ENCODE measurements at regions not wholly inside any gene's neighbourhood (a gene's known extent, or its start where the extent isn't known, plus 50 kb on each side); places are given as distances from the start of the nearest gene placed in this dataset.

DNA sequence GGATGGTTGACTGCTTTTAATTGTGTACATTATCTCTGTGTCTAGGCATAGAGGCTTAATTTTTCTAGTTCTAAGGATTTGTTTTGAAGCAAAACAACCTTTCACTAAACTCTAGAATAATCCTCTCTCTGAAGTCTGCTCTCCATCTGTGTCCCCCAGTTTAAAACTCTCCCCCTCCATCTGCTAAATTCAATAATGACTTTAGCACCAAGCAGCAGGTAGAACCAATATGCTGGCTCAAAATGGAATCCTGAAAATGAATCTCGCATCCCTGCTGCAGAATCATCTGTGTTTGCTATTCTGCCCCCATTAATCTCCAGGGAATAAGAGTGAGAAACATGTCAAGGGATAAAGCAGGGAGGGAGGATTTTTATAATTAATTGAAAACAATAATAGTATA is 111.8 kb downstream of the TUSC7 start:
- Histone ChIP-seq H3K27ac (ENCODE audit: low read length) (no peak overlapping the region), H3K4me3 (ENCODE audit: low read length) (no peak overlapping the region), H3K36me3 (replicated peaks; ENCODE audit: low read depth, low read length) (no peaks in the 10 kb centered on the region)

DNA sequence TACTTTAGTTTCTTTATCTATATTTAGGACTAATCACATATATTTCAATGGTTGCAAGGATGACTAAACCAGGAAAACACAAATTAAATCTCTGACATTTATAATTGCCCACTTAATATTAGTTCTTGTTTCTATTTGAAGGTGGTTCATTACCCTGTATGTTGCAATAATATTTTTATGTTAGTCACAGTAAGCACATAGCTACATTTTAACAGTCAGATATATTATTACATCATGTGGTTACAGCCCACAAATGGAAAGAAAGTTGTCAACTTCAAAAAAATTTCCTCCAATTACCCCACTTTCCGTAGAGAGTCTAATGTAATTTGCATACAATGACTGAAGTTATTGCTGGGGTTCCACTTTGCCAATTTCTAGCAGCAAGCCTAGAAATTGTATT is 114.6 kb downstream of the TUSC7 start:
- no peak overlapping the region for H3K9ac ChIP-seq (ENCODE audit: low read length)
- H3K4me2 ChIP-seq (ENCODE audit: low read length) = no peak overlapping the region
- no peaks in the 10 kb centered on the region for H3K27me3 ChIP-seq (ENCODE audit: low read depth, low read length)
- H3K36me3 ChIP-seq (replicated peaks; ENCODE audit: low read depth, low read length) = no peaks in the 10 kb centered on the region
- no peaks in the 10 kb centered on the region for H3K79me2 ChIP-seq (ENCODE audit: low read length)
- no peaks in the 10 kb centered on the region for H4K20me1 ChIP-seq (ENCODE audit: insufficient read depth, low read length)
- H3K4me3 ChIP-seq (ENCODE audit: low read length) = no peak overlapping the region
- H3K27ac ChIP-seq (ENCODE audit: low read length) = no peak overlapping the region
- no peak overlapping the region for H2AFZ ChIP-seq (ENCODE audit: low read depth, low read length)
- no peaks in the 10 kb centered on the region for H3K9me3 ChIP-seq (ENCODE audit: insufficient read depth, low read length)
- TF ChIP-seq EZH2phosphoT487 (IDR thresholded peaks at IDR 0.05; ENCODE audit: low read depth) = no peak
- TF ChIP-seq, protein P1, sequence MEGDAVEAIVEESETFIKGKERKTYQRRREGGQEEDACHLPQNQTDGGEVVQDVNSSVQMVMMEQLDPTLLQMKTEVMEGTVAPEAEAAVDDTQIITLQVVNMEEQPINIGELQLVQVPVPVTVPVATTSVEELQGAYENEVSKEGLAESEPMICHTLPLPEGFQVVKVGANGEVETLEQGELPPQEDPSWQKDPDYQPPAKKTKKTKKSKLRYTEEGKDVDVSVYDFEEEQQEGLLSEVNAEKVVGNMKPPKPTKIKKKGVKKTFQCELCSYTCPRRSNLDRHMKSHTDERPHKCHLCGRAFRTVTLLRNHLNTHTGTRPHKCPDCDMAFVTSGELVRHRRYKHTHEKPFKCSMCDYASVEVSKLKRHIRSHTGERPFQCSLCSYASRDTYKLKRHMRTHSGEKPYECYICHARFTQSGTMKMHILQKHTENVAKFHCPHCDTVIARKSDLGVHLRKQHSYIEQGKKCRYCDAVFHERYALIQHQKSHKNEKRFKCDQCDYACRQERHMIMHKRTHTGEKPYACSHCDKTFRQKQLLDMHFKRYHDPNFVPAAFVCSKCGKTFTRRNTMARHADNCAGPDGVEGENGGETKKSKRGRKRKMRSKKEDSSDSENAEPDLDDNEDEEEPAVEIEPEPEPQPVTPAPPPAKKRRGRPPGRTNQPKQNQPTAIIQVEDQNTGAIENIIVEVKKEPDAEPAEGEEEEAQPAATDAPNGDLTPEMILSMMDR (IDR thresholded peaks at IDR 0.05; ENCODE audit: low read depth, low read length) = no peak
- H3K4me1 ChIP-seq (ENCODE audit: low read length) = no peaks in the 10 kb centered on the region

More for the DNA sequence above, 111.8 kb downstream of the TUSC7 start:
- no peak overlapping the region for H2AFZ ChIP-seq (ENCODE audit: low read depth, low read length)
- H3K79me2 ChIP-seq (ENCODE audit: low read length) = no peaks in the 10 kb centered on the region
- no peaks in the 10 kb centered on the region for H3K4me1 ChIP-seq (ENCODE audit: low read length)
- no peak overlapping the region for H3K9ac ChIP-seq (ENCODE audit: low read length)
- TF ChIP-seq, protein P1 (IDR thresholded peaks at IDR 0.05; ENCODE audit: low read depth, low read length) = no peak
- TF ChIP-seq EZH2phosphoT487 (IDR thresholded peaks at IDR 0.05; ENCODE audit: low read depth) = no peak
- H3K9me3 ChIP-seq (ENCODE audit: insufficient read depth, low read length) = no peaks in the 10 kb centered on the region
- H4K20me1 ChIP-seq (ENCODE audit: insufficient read depth, low read length) = no peaks in the 10 kb centered on the region
- no peaks in the 10 kb centered on the region for H3K27me3 ChIP-seq (ENCODE audit: low read depth, low read length)
- H3K4me2 ChIP-seq (ENCODE audit: low read length) = no peak overlapping the region

DNA sequence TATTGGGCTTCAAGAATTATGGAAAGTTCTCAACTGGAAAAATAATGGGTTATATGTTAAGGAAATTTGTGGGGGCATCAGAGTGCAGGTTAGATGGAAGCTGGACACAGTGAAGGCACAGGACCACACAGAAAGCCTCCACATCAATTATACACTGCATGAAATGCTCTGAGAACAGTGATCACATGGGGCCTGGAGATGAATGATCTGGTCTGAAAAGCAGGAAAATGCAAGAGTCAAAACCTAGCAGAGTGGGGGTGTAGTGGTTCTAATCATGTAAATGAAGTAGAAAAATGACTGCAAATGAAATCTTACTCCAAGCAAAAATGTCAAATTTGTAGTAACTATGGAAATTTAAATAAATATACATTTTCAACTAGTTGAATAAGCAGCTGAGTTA is 123.6 kb downstream of the TUSC7 start:
- no peak overlapping the region for H2AFZ ChIP-seq (ENCODE audit: low read depth, low read length)
- no peaks in the 10 kb centered on the region for H3K9me3 ChIP-seq (ENCODE audit: insufficient read depth, low read length)
- no peaks in the 10 kb centered on the region for H3K27me3 ChIP-seq (ENCODE audit: low read depth, low read length)
- no peaks in the 10 kb centered on the region for H4K20me1 ChIP-seq (ENCODE audit: insufficient read depth, low read length)
- H3K4me1 ChIP-seq (ENCODE audit: low read length) = no peaks in the 10 kb centered on the region
- H3K27ac ChIP-seq (ENCODE audit: low read length) = no peak overlapping the region
- H3K36me3 ChIP-seq (replicated peaks; ENCODE audit: low read depth, low read length) = no peaks in the 10 kb centered on the region
- H3K79me2 ChIP-seq (ENCODE audit: low read length) = no peaks in the 10 kb centered on the region
- no peak overlapping the region for H3K9ac ChIP-seq (ENCODE audit: low read length)
- H3K4me2 ChIP-seq (ENCODE audit: low read length) = no peak overlapping the region
- H3K4me3 ChIP-seq (ENCODE audit: low read length) = no peak overlapping the region
- TF ChIP-seq, protein P1 (IDR thresholded peaks at IDR 0.05; ENCODE audit: low read depth, low read length) = no peak
- no peak for TF ChIP-seq EZH2phosphoT487 (IDR thresholded peaks at IDR 0.05; ENCODE audit: low read depth)

DNA sequence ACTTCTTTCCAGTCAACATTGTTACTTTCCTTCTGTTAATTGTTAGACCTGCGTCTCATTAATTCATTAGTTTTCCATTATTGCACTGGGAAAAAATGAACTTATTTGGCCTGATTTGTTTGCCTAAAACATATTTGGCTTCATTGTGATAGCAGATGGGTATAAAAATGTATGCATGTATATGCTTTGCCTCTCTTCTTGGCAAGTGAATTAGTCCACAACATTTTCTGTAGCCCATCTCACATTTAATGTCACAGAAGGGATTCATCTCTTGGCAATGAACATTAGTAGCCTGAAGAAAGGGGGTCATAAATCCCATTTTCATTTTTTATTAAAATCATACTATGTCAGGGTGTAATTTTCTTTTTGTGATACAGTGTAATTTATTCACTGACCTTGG is 125.2 kb downstream of the TUSC7 start:
- TF ChIP-seq, protein P1 (IDR thresholded peaks at IDR 0.05; ENCODE audit: low read depth, low read length) = no peak
- TF ChIP-seq EZH2phosphoT487 (IDR thresholded peaks at IDR 0.05; ENCODE audit: low read depth) = no peak

More for the DNA sequence above, 125.2 kb downstream of the TUSC7 start:
- H3K4me3 ChIP-seq (ENCODE audit: low read length) = no peak overlapping the region
- H3K27ac ChIP-seq (ENCODE audit: low read length) = no peak overlapping the region
- no peaks in the 10 kb centered on the region for H3K79me2 ChIP-seq (ENCODE audit: low read length)
- H3K27me3 ChIP-seq (ENCODE audit: low read depth, low read length) = no peaks in the 10 kb centered on the region
- H4K20me1 ChIP-seq (ENCODE audit: insufficient read depth, low read length) = no peaks in the 10 kb centered on the region
- H3K4me1 ChIP-seq (ENCODE audit: low read length) = no peaks in the 10 kb centered on the region
- H3K9me3 ChIP-seq (ENCODE audit: insufficient read depth, low read length) = no peaks in the 10 kb centered on the region
- no peak overlapping the region for H3K4me2 ChIP-seq (ENCODE audit: low read length)
- H2AFZ ChIP-seq (ENCODE audit: low read depth, low read length) = no peak overlapping the region
- H3K36me3 ChIP-seq (replicated peaks; ENCODE audit: low read depth, low read length) = no peaks in the 10 kb centered on the region
- H3K9ac ChIP-seq (ENCODE audit: low read length) = no peak overlapping the region

Measured in OCI-LY3 (cell line).